ENCODE measurements at regions not wholly inside any gene's neighbourhood (a gene's known extent, or its start where the extent isn't known, plus 50 kb on each side); places are given as distances from the start of the nearest gene placed in this dataset.
A peak's percentile ranks its signal among the peaks of the same experiment; 100 is the strongest.

- DNase-seq: no peak
These were observed 143.9 kb upstream of the UMPS start for GRCh38 chr3:124586126-124587052.

- DNase-seq: no peak
These were observed 143.2 kb upstream of the UMPS start for GRCh38 chr3:124587053-124587408.

- no peak for DNase-seq
These were observed 142.2 kb upstream of the UMPS start for GRCh38 chr3:124588036-124588435.

- no peak for DNase-seq
These were observed 141.5 kb upstream of the UMPS start for GRCh38 chr3:124588794-124589193.

- no peak for DNase-seq
These were observed 138.6 kb upstream of the UMPS start for GRCh38 chr3:124591699-124592098.

- DNase-seq: no peak
These were observed 137.4 kb upstream of the UMPS start for GRCh38 chr3:124592658-124593441.

- DNase-seq: no peak
These were observed 136.8 kb upstream of the UMPS start for GRCh38 chr3:124593442-124593829.

GRCh38 chr3:124594581-124594980 is 135.7 kb upstream of the UMPS start:
- DNase-seq: no peak

- no peak for DNase-seq
These were observed 133.0 kb upstream of the UMPS start for GRCh38 chr3:124597273-124597672.

- no peak for DNase-seq
These were observed 132.3 kb upstream of the UMPS start for GRCh38 chr3:124597979-124598378.

- peak; percentile 56 to 83 for DNase-seq
These were observed 131.0 kb upstream of the UMPS start for GRCh38 chr3:124599147-124599765.

- DNase-seq: no peak
These were observed 130.2 kb upstream of the UMPS start for GRCh38 chr3:124599779-124600693.

GRCh38 chr3:124600765-124601164 is 129.5 kb upstream of the UMPS start:
- DNase-seq: no peak

- DNase-seq: no peak
These were observed 129.1 kb upstream of the UMPS start for GRCh38 chr3:124601190-124601589.

- DNase-seq: no peak
These were observed 127.1 kb upstream of the UMPS start for GRCh38 chr3:124602980-124603627.

GRCh38 chr3:124605781-124606579 is 124.3 kb upstream of the UMPS start:
- no peak for DNase-seq

GRCh38 chr3:124607163-124607562 is 123.1 kb upstream of the UMPS start:
- DNase-seq: no peak

- DNase-seq: no peak
These were observed 120.8 kb upstream of the UMPS start for GRCh38 chr3:124609402-124609801.

- no peak for DNase-seq
These were observed 120.1 kb upstream of the UMPS start for GRCh38 chr3:124610130-124610529.

GRCh38 chr3:124611520-124611919 is 118.7 kb upstream of the UMPS start:
- no peak for DNase-seq

- no peak for DNase-seq
These were observed 114.2 kb upstream of the UMPS start for GRCh38 chr3:124615896-124616543.

Data from NCI-H524 (cell line).